ENCODE measurements at regions not wholly inside any gene's neighbourhood (a gene's known extent, or its start where the extent isn't known, plus 50 kb on each side); places are given as distances from the start of the nearest gene placed in this dataset.

DNA sequence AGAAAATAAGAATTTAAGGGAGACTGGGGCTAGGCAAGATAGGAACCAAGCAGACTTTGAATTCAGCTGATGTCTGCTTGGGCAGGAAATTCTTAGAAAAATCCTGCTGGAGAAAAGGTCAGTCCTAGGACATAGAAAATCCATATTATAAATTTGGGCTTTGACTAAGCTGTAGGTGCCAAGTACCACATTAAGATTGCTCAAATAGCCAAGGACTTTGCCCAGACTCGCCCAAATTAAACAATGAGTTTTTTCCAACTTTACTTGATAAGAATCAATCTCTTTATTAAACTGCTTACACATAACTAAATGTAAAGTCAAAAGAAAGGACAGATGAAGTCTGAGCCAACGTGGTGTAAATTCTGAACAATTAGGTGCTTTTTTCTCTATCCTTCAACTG, 95.4 kb downstream of the FUNDC1 start:
- intact Hi-C loops (cut with DNase I; ENCODE audit: low total_unique reads) = no loop called here
- WGBS, 2 donors (ENCODE audit: low coverage in 1 of 2) = 35 to 60% methylated on average over 1 to 2 of the region's 2 CpGs
- DNase-seq = no peak
- Histone ChIP-seq H3K4me1 (no peaks in the 10 kb centered on the region), H3K9me3 (no peaks in the 10 kb centered on the region), H3K27me3 (no peaks in the 10 kb centered on the region), H3K4me3 (no peak overlapping the region), H3K27ac (no peak overlapping the region), H3K36me3 (no peaks in the 10 kb centered on the region)
- in situ Hi-C loops (cut with MboI; ENCODE audit: low pct_ligation_motif_present in 1 of 4, low pct_unique_long_range_greater_than_20kb in 1 of 4, low sequenced_read_pairs in 3 of 4) = no loop called here
- TF ChIP-seq POLR2AphosphoS5 (IDR thresholded peaks at IDR 0.05) = no peak
- no peak for TF ChIP-seq EP300 (IDR thresholded peaks at IDR 0.05; ENCODE audit: low read depth)
- TF ChIP-seq, protein P1, sequence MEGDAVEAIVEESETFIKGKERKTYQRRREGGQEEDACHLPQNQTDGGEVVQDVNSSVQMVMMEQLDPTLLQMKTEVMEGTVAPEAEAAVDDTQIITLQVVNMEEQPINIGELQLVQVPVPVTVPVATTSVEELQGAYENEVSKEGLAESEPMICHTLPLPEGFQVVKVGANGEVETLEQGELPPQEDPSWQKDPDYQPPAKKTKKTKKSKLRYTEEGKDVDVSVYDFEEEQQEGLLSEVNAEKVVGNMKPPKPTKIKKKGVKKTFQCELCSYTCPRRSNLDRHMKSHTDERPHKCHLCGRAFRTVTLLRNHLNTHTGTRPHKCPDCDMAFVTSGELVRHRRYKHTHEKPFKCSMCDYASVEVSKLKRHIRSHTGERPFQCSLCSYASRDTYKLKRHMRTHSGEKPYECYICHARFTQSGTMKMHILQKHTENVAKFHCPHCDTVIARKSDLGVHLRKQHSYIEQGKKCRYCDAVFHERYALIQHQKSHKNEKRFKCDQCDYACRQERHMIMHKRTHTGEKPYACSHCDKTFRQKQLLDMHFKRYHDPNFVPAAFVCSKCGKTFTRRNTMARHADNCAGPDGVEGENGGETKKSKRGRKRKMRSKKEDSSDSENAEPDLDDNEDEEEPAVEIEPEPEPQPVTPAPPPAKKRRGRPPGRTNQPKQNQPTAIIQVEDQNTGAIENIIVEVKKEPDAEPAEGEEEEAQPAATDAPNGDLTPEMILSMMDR (IDR thresholded peaks at IDR 0.05) = no peak
- no peak for TF ChIP-seq POLR2A (IDR thresholded peaks at IDR 0.05)

DNA sequence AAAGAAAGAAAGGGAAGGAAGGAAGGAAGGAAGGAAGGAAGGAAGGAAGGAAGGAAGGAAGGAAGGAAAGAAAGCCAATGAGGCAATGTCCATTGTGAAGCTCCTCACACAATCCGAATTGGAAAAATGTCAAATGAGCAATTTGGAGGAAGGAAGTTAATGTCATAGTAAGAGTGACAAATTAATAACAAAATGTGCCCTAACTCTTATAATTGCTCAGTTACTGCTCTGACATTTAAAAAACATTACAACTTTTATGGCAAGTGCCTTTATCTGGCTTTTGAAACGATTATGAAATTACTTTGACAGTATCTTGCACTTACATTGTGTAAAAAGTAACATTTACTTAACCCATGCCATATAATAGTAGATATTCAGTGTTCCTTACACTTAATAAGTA, 96.5 kb upstream of the EFHC2 start:
- no peak overlapping the region for H3K27ac ChIP-seq
- H3K36me3 ChIP-seq = no peaks in the 10 kb centered on the region
- intact Hi-C loops (cut with DNase I; ENCODE audit: low total_unique reads) (no loop called here), in situ Hi-C loops (cut with MboI; ENCODE audit: low pct_ligation_motif_present in 1 of 4, low pct_unique_long_range_greater_than_20kb in 1 of 4, low sequenced_read_pairs in 3 of 4) (no loop called here)
- WGBS, 2 donors (ENCODE audit: low coverage in 1 of 2) = 0 to 18% methylated on average over 2 of the region's 2 CpGs
- no peaks in the 10 kb centered on the region for H3K9me3 ChIP-seq
- H3K4me1 ChIP-seq = no peaks in the 10 kb centered on the region
- TF ChIP-seq POLR2A (IDR thresholded peaks at IDR 0.05) (no peak), POLR2AphosphoS5 (IDR thresholded peaks at IDR 0.05) (no peak), EP300 (IDR thresholded peaks at IDR 0.05; ENCODE audit: low read depth) (no peak)
- TF ChIP-seq, protein P1 (IDR thresholded peaks at IDR 0.05) = no peak
- no peak for DNase-seq
- H3K4me3 ChIP-seq = no peak overlapping the region
- H3K27me3 ChIP-seq = no peaks in the 10 kb centered on the region

DNA sequence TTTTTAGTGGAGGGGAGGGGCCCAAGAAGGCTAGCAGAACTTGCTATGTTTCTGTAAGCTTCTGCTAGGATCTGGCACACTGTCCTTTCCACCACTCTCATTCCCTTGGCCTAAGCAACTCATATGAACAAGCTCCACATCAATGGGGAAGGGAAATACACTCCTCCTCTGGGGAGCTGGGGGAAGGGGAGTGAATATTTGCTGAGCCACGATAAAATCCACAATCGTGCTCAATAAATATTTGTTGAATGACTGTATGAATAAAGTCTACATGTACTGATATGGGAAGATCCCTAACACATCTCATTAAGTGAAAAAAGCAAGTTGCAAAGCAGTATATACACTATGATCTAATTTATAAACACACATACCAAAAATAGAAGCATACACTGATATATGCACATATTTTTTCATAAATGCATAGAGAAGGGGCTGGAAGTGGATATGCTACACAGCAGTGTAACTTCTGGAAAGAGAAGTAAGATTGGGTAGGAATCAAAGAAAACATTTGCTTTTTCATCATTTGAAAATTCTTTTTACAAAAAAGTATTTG, 95.8 kb upstream of the EFHC2 start:
- in situ Hi-C loops (cut with MboI; ENCODE audit: low pct_ligation_motif_present in 1 of 4, low pct_unique_long_range_greater_than_20kb in 1 of 4, low sequenced_read_pairs in 3 of 4) = no loop called here
- WGBS, 2 donors (ENCODE audit: low coverage in 1 of 2) = 46% methylated on average over 2 of the region's 2 CpGs; no CpG with 5 or more reads in 1 of the 2 donors
- TF ChIP-seq POLR2AphosphoS5 (IDR thresholded peaks at IDR 0.05) (no peak), POLR2A (IDR thresholded peaks at IDR 0.05) (no peak), EP300 (IDR thresholded peaks at IDR 0.05; ENCODE audit: low read depth) (no peak)
- TF ChIP-seq, protein P1 (IDR thresholded peaks at IDR 0.05) = no peak
- H3K27ac ChIP-seq = no peak overlapping the region
- no peaks in the 10 kb centered on the region for H3K27me3 ChIP-seq
- no peak for DNase-seq
- no peaks in the 10 kb centered on the region for H3K9me3 ChIP-seq
- H3K36me3 ChIP-seq = no peaks in the 10 kb centered on the region
- intact Hi-C loops (cut with DNase I; ENCODE audit: low total_unique reads) = no loop called here
- no peaks in the 10 kb centered on the region for H3K4me1 ChIP-seq
- H3K4me3 ChIP-seq = no peak overlapping the region

DNA sequence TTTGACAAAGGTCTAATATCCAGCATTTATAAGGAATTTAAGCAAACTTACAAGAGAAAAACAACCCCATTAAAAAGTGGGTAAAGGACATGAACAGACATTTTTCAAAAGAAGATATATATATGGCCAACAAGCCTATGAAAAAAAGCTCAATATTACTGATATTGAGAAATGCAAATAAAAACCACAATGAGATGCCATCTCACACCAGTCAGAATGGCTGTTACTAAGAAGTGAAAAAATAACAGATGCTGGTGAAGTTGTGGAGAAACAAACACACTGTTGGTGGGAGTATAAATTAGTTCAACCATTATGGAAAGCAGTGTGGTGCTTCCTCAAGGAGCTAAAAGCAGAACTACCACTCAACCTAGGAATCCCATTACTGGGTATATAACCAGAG, 91.6 kb upstream of the EFHC2 start:
- intact Hi-C loops (cut with DNase I; ENCODE audit: low total_unique reads) (no loop called here), in situ Hi-C loops (cut with MboI; ENCODE audit: low pct_ligation_motif_present in 1 of 4, low pct_unique_long_range_greater_than_20kb in 1 of 4, low sequenced_read_pairs in 3 of 4) (no loop called here)

More for the DNA sequence above, 91.6 kb upstream of the EFHC2 start:
- no peak overlapping the region for H3K4me3 ChIP-seq
- H3K36me3 ChIP-seq = no peaks in the 10 kb centered on the region
- TF ChIP-seq, protein P1 (IDR thresholded peaks at IDR 0.05) = no peak
- TF ChIP-seq EP300 (IDR thresholded peaks at IDR 0.05; ENCODE audit: low read depth) (no peak), POLR2AphosphoS5 (IDR thresholded peaks at IDR 0.05) (no peak), POLR2A (IDR thresholded peaks at IDR 0.05) (no peak)
- no peaks in the 10 kb centered on the region for H3K9me3 ChIP-seq
- H3K27ac ChIP-seq = no peak overlapping the region
- no peak for DNase-seq
- H3K4me1 ChIP-seq = no peaks in the 10 kb centered on the region
- no peaks in the 10 kb centered on the region for H3K27me3 ChIP-seq

Measured in transverse colon (tissue), 4 donors.